HG03460 (cell line): ENCODE measurements at regions not wholly inside any gene's neighbourhood (a gene's known extent, or its start where the extent isn't known, plus 50 kb on each side); places are given as distances from the start of the nearest gene placed in this dataset.
A peak's percentile ranks its signal among the peaks of the same experiment; 100 is the strongest.
"Not testable (repeated sequence)": the region's sequence is repeated elsewhere in the genome, so short reads cannot be mapped to it uniquely, and the experiment has no call there.

Experiments
- ATAC-seq: cut with Tn5 transposase; IDR thresholded peaks from one replicate; pipeline ENCODE4 v1.9.1; 2021; ENCODE audit not compliant: unreplicated experiment

GRCh38 chr17:56690441-56691291 is 97.2 kb downstream of the NOG start:
- ATAC-seq, result no peak

GRCh38 chr17:56694825-56695224 is 101.3 kb downstream of the NOG start:
- ATAC-seq, result no peak

GRCh38 chr17:56697190-56697589 is 103.7 kb downstream of the NOG start:
- no peak for ATAC-seq

DNA sequence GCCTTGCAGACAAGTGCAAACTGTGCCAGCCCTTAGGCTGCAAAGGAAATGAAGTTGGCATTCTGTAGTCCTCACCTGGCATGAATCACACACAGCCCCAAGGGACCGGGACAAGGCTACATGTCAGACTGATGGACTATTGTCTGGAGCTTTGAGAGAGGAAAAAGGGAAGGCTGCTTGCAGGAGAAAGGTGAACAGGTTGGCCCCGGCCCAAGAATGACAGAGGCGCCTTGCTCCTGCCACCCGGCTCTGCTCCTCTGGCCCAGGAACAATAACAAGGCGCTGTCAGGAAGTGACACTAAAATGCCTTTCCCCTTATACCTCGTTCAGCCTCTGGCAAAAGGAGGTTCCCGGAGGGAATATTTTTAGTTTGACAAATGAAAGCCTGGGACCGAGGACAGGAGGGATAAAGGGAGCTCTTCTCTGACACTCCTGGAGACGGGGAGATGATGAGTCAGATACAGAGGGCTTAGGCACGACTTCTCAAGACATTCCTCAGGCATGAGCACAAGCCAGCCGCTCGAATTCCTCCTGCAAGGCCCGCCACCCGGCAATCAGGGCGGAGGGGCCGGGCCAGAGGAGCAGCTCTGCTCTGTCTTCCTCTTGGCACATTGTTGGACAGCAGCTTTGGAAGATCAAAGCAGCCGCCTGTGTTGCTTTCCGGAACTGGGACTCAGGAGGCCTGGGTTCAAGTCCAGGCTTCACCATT is 105.8 kb downstream of the NOG start:
- ATAC-seq, result no peak

DNA sequence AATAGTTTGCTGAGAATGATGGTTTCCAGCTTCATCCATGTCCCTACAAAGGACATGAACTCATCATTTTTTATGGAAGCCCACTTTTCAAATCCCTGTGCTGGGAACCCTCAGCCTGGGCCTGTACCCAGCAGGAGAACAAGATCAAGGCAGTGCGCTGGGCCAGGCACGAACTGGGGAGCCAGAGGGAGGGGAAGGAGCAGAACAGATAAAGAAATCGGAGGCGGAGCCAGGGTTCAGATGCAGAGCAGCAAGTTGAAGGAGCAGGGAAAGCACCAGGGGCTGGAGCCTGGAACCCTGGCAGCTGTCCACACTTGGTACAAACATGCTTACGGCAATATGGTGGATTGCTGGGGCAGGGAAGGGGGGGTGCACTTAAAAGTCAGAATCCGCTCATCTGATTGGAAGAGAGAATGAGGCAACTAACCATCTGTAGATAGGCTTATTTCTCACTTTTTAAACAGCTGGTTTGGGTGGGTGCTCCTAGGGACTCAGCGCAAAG is 107.5 kb downstream of the NOG start:
- no peak for ATAC-seq

DNA sequence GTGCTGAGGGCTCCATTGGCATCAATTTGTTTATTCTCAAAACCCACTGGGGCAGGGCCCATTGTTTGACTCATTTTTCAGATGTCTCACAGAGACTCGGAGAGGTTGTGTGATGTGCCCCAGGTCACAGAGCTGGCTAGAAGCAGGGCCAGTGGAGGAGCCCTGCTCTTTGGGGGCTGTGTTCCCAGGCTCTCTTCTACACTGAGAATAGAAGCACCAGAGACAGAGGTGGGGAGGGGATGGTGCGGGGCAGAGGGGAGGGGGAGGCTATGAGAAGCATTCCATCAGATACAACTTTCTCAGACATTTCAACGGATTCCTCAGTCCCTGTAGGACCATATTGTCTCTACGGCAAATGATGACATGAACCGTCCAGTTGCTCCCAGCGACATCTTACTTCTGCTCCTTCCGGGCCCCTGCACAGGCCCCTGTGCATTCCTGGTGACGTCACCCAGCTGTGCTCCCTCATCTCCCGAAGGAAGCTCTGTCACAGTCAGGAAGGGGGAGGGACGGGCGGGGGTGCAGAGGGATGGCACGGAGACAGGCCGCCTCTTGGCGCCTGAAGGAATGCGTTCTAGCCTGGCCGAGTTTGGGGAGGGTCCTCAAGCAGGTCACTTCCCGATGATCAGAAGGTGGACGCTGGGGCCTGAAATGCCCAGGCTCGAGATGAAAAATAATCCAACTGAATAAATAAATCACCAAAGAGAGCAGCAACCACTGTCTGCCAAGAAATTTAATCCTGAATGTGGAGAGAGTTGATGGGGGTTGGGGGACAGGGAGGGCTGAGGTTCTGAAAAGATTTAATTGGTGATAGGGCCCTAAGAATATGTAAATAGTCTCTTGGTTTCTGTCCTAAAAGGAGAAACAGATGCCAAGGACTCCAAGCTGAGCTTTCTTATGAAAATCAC is 114.1 kb downstream of the NOG start:
- ATAC-seq, result no peak

DNA sequence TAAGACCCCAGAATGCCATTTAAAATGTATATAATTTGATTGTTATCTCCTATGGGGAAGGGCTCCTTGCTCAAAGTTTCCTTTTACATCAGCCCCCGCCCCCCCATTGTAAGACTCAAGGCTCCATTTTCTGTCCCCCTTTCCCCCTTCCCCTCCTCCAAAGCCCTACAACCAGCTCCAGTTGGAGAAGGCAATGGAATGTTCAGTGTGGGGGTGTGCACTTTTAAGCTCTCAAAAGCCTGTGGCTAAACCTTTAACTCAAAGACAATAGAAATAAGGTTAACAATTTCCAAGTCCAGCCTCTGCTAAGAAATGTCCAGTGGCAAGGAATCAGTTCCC is 114.7 kb downstream of the NOG start:
- ATAC-seq, result no peak

GRCh38 chr17:56708670-56709410 is 115.3 kb downstream of the NOG start:
- ATAC-seq, result no peak

- no peak for ATAC-seq
Measured at GRCh38 chr17:56710986-56711385, 117.5 kb downstream of the NOG start.

- ATAC-seq, result peak; percentile 87
Measured at GRCh38 chr17:56715613-56716357, 117.9 kb downstream of the C17orf67 start.

DNA sequence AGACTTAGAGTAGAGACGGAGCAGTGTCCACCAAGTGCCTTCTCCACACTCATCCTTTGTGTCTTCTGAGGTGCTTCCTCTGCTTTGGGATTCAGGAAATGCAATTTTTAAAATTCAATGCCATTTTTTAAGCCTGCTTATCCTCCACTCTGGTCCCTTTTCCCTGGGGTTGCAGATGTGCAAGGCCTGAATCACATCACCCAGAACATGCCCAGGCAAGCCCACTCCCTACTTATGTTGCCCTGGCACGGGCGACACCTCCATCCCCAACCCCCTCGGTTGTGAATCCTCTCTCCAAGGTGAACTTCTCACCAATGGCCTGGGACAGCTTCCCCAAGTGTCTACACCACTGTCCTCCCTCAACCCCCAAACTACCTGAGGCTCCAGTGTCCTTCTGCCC is 116.2 kb downstream of the C17orf67 start:
- ATAC-seq, result no peak

DNA sequence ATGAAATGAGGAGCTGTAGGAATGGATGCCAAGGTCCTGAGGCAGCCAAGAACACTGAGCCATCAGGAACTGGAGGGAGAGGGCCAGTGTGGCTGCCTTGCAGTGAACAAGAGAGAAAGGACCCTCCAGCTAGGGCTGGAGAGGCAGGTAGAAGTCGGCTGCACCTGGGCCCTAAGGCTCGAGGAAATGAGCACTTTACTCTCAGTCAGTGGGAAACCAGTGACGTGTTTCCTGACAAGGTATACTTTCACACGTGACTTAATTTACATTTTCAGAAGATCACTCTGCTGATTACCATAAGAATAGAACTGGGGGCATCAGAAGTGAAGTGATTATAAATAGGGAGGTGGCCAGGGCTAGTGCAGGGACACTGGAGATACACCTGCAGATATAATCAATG is 115.2 kb downstream of the C17orf67 start:
- no peak for ATAC-seq

GRCh38 chr17:56723421-56723820 is 110.3 kb downstream of the C17orf67 start:
- no peak for ATAC-seq

DNA sequence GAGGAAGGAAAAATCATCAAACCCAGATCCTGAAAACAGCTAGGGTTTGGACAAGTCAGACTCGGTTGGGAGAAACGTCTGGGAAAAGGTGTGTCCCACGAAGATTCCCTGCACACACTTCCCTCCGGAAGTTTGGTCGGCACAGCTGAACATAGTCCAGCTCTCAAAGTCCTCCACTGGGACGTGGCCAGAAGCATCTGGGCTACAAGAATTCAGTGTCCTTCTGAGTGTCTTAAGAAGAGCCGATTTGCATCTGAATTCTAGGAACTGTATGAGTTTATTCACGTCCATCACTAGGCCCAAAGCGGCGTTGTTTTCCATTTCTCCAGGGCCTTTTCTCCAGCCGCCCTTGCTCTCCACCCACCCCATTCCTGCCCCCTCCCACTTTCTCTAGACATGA is 109.1 kb downstream of the C17orf67 start:
- no peak for ATAC-seq

DNA sequence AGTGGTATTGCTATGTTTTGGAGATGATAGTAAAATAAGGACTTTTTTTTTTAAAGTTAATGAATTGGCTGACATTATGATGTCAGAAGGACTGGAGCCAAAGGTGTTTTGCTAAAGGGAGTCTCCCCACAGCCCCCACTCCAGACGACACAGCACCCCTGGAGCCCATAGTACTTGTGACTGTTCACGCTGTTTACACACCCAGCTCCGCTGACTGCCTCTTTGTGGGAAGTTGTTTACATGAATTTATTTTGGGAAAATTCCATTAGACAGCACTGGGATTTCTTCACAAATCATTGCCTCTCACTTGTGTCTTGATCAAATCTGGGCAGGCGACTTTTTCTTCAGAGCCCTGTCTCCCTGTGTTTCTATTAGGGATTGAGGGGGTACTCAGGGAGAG is 108.6 kb downstream of the C17orf67 start:
- no peak for ATAC-seq

- ATAC-seq, result no peak
Measured at GRCh38 chr17:56727876-56728617, 105.7 kb downstream of the C17orf67 start.

- not testable (repeated sequence) for ATAC-seq
Measured at GRCh38 chr17:56731096-56731495, 102.6 kb downstream of the C17orf67 start.

DNA sequence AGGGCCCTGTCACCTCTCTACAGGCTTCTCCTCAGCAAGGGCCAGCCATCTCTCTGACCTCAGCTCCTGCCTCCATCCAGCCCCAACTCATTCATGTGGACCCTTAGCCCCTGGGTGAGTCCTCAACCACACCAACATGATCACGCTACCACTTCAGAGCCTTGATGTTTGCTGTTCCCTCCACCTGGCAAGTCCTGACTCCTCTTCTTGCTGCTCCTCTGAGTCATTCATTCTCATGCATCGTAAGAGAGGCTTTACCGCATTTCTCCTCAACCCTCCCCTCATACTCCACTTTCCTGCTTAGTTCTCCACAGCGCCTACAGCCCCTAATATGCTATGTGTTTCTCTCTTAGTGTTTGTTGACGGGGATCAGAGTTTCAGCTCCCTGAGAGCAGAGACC is 99.9 kb downstream of the C17orf67 start:
- ATAC-seq, result no peak

GRCh38 chr17:56735842-56736241 is 97.9 kb downstream of the C17orf67 start:
- ATAC-seq, result no peak
